ENCODE measurements at regions not wholly inside any gene's neighbourhood (a gene's known extent, or its start where the extent isn't known, plus 50 kb on each side); places are given as distances from the start of the nearest gene placed in this dataset.
"Not testable (repeated sequence)": the region's sequence is repeated elsewhere in the genome, so short reads cannot be mapped to it uniquely, and the experiment has no call there.

GRCh38 chr1:60657926-60658325 lies 424.4 kb upstream of the NFIA start:
- Histone ChIP-seq H2AFZ (ENCODE audit: insufficient read depth, low read depth, low read length, poor library complexity, severe bottlenecking) (no peak overlapping the region), H3K36me3 (replicated peaks in 1 of 2; ENCODE audit: control insufficient read depth in 1 of 2, insufficient read depth in 2 of 2, low read length in 2 of 2) (no peaks in the 10 kb centered on the region), H3K27ac (ENCODE audit: low read depth in 1 of 2, low read length in 2 of 2) (no peak overlapping the region), H3K4me3 (replicated peaks in 1 of 3; ENCODE audit: low read depth in 2 of 3, low read length in 3 of 3) (no peak overlapping the region), H3K79me2 (ENCODE audit: insufficient read depth, low read length) (no peaks in the 10 kb centered on the region), H3K4me2 (replicated peaks; ENCODE audit: extremely low read depth, low read length, poor library complexity, severe bottlenecking) (no peak overlapping the region), H3K9me3 (replicated peaks in 1 of 2; ENCODE audit: control insufficient read depth in 1 of 2, insufficient read depth in 1 of 2, low read length in 2 of 2) (no peaks in the 10 kb centered on the region), H3K27me3 (ENCODE audit: control insufficient read depth in 2 of 2, insufficient read depth in 2 of 2, low read length in 2 of 2) (no peaks in the 10 kb centered on the region), H3K9ac (ENCODE audit: insufficient read depth, low read length, poor library complexity, severe bottlenecking) (no peak overlapping the region), H3K4me1 (ENCODE audit: control insufficient read depth in 1 of 2, insufficient read depth in 2 of 2, low read length in 2 of 2) (no peaks in the 10 kb centered on the region), H4K20me1 (ENCODE audit: insufficient read depth, low read length) (no peaks in the 10 kb centered on the region)
- Mint-ChIP-seq H3K4me1 (no peaks in the 10 kb centered on the region), H3K4me3 (no peak overlapping the region), H3K27me3 (ENCODE audit: low read depth in 3 of 3) (peaks cover 0 to 2% (median 0%) of the 10 kb centered on the region in 3 donors), H3K36me3 (no peaks in the 10 kb centered on the region), H3K27ac (no peak overlapping the region), H3K9me3 (peaks cover 0 to 3% (median 0%) of the 10 kb centered on the region in 7 donors)
- intact Hi-C loops (cut with micrococcal nuclease), result no loop called here
- no peak for DNase-seq
- whole genome bisulfite sequencing (ENCODE audit: insufficient coverage), result 97% methylated on average over 3 of the region's 4 CpGs
- TF ChIP-seq CTCF (IDR thresholded peaks at IDR 0.05), result no peak

- H3K79me2 ChIP-seq (ENCODE audit: insufficient read depth, low read length), result no peaks in the 10 kb centered on the region
- no peaks in the 10 kb centered on the region for H3K27me3 ChIP-seq (ENCODE audit: control insufficient read depth in 2 of 2, insufficient read depth in 2 of 2, low read length in 2 of 2)
- no peaks in the 10 kb centered on the region for H4K20me1 ChIP-seq (ENCODE audit: insufficient read depth, low read length)
- H3K9ac ChIP-seq (ENCODE audit: insufficient read depth, low read length, poor library complexity, severe bottlenecking), result no peak overlapping the region
- H3K4me1 Mint-ChIP-seq, result no peaks in the 10 kb centered on the region
- no peak overlapping the region for H3K27ac ChIP-seq (ENCODE audit: low read depth in 1 of 2, low read length in 2 of 2)
- no peaks in the 10 kb centered on the region for H3K27me3 Mint-ChIP-seq (ENCODE audit: low read depth in 3 of 3)
- no peaks in the 10 kb centered on the region for H3K4me1 ChIP-seq (ENCODE audit: control insufficient read depth in 1 of 2, insufficient read depth in 2 of 2, low read length in 2 of 2)
- no peak overlapping the region for H3K4me2 ChIP-seq (replicated peaks; ENCODE audit: extremely low read depth, low read length, poor library complexity, severe bottlenecking)
- intact Hi-C loops (cut with micrococcal nuclease), result no loop called here
- no peak overlapping the region for H3K27ac Mint-ChIP-seq
- H2AFZ ChIP-seq (ENCODE audit: insufficient read depth, low read depth, low read length, poor library complexity, severe bottlenecking), result no peak overlapping the region
- H3K36me3 ChIP-seq (replicated peaks in 1 of 2; ENCODE audit: control insufficient read depth in 1 of 2, insufficient read depth in 2 of 2, low read length in 2 of 2), result no peaks in the 10 kb centered on the region
- TF ChIP-seq CTCF (IDR thresholded peaks at IDR 0.05), result no peak
- no peak for DNase-seq
- H3K4me3 Mint-ChIP-seq, result no peak overlapping the region
- WGBS (ENCODE audit: insufficient coverage), result no CpG with 5 or more reads among the region's 2 CpGs
- H3K36me3 Mint-ChIP-seq, result no peaks in the 10 kb centered on the region
- H3K9me3 Mint-ChIP-seq, result peaks cover 0 to 3% (median 2%) of the 10 kb centered on the region in 7 donors
- H3K4me3 ChIP-seq (replicated peaks in 1 of 3; ENCODE audit: low read depth in 2 of 3, low read length in 3 of 3), result no peak overlapping the region
- no peaks in the 10 kb centered on the region for H3K9me3 ChIP-seq (replicated peaks in 1 of 2; ENCODE audit: control insufficient read depth in 1 of 2, insufficient read depth in 1 of 2, low read length in 2 of 2)
Measured at GRCh38 chr1:60655679-60656355, 426.5 kb upstream of the NFIA start.

GRCh38 chr1:60640033-60640551 lies 442.3 kb upstream of the NFIA start:
- H3K4me2 ChIP-seq (replicated peaks; ENCODE audit: extremely low read depth, low read length, poor library complexity, severe bottlenecking); H3K36me3 ChIP-seq (replicated peaks in 1 of 2; ENCODE audit: control insufficient read depth in 1 of 2, insufficient read depth in 2 of 2, low read length in 2 of 2); H3K27ac Mint-ChIP-seq; H3K27me3 Mint-ChIP-seq (ENCODE audit: low read depth in 3 of 3); H3K4me1 Mint-ChIP-seq; H3K36me3 Mint-ChIP-seq; H3K4me1 ChIP-seq (ENCODE audit: control insufficient read depth in 1 of 2, insufficient read depth in 2 of 2, low read length in 2 of 2); H3K4me3 ChIP-seq (replicated peaks in 1 of 3; ENCODE audit: low read depth in 2 of 3, low read length in 3 of 3); H3K27ac ChIP-seq (ENCODE audit: low read depth in 1 of 2, low read length in 2 of 2); H2AFZ ChIP-seq (ENCODE audit: insufficient read depth, low read depth, low read length, poor library complexity, severe bottlenecking); H3K9ac ChIP-seq (ENCODE audit: insufficient read depth, low read length, poor library complexity, severe bottlenecking); DNase-seq; H3K9me3 ChIP-seq (replicated peaks in 1 of 2; ENCODE audit: control insufficient read depth in 1 of 2, insufficient read depth in 1 of 2, low read length in 2 of 2); H3K4me3 Mint-ChIP-seq; H4K20me1 ChIP-seq (ENCODE audit: insufficient read depth, low read length); intact Hi-C loops (cut with micrococcal nuclease); H3K27me3 ChIP-seq (ENCODE audit: control insufficient read depth in 2 of 2, insufficient read depth in 2 of 2, low read length in 2 of 2); H3K79me2 ChIP-seq (ENCODE audit: insufficient read depth, low read length): not testable (repeated sequence)
- WGBS (ENCODE audit: insufficient coverage), result 93% methylated on average over 21 of the region's 32 CpGs
- peaks cover 0 to 19% (median 5%) of the 10 kb centered on the region in 7 donors for H3K9me3 Mint-ChIP-seq
